ENCODE measurements at regions not wholly inside any gene's neighbourhood (a gene's known extent, or its start where the extent isn't known, plus 50 kb on each side); places are given as distances from the start of the nearest gene placed in this dataset.
"Not testable (repeated sequence)": the region's sequence is repeated elsewhere in the genome, so short reads cannot be mapped to it uniquely, and the experiment has no call there.

DNA sequence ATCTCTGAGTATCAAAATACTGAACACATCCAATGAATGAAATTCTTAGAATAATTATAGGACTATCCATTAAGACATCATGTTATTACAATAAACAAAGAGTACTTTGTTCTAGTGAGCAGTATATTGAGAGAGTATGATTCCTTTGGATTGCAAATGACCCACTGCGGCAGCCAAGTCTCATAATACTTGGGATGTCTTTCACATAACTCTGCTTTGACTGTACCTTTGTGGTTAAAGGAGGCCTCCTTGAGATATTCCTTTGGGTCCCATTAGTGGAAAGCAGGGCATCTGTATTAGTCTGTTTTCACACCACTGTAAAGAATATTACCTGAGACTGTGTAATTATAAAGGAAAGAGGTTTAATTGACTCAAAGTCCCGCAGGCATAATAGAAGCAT is 593.8 kb downstream of the TRHDE start:
- no peak for DNase-seq

DNA sequence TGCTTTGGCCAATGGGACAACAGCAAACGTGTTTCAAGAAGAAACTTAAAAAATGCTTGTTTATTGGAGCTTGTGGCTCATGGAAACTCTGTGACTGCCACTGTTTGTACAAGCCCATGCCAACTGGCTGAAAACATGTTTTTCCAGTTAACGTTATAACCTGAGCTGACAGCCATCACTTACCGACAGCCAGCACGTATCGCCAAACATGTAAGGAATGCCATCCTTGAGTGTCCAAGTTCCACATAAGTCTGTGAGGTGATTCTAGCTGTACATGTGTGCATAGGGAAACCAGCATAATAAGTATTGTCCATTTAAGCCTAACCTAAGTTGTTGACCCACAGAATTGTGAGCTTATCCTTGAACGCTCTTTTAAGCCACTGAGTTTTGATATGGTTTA is 596.9 kb downstream of the TRHDE start:
- no peak for DNase-seq

DNA sequence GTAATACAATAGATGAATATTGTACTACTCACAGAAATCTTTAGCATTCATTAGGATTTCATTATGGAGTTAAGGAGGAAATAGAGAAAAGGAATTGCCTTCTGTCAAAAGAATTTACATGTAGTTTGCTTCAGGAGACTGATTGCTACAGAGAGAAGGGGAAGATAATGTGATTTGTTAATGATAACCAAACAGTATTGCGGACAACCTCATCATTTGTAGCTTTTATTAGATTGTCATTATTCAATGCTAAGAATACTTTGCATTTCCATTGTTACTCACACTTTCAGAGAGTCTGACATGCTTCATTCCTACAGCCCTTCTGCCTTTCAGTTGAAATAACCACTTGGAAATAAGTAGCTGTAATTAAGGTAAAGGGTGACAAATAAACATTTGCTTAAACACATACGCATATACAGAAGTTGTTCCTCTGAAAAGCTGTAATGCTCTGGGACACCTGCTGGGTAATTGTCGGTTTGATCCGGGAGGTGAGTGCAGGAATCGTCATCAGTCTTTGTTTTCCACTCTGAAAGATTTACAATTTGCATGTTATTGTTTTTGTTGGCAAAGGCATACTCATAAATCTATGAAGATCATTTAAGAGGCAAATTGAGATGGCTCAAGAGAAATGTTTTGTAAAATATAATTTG is 600.2 kb downstream of the TRHDE start:
- DNase-seq: no peak

DNA sequence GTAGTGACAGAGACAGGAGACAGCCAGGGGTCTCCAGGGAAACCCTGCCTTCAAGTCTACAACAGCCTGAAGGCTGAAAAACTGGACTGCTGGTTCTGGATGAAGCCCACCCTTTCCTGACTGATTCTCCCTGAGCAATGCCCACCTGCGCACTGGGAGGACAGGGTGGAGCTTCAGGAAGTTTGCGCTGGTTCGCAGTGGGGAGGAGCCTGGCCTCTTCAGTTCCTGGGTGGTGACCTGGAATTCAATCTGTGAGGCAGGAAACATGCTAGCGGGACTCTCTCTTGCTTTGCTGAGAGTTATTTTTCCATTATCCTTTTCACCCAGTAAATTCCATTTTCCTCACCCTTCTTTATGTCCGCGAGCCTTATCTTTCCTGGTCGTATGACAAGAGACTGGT is 600.8 kb downstream of the TRHDE start:
- DNase-seq: peak; percentile 23

DNA sequence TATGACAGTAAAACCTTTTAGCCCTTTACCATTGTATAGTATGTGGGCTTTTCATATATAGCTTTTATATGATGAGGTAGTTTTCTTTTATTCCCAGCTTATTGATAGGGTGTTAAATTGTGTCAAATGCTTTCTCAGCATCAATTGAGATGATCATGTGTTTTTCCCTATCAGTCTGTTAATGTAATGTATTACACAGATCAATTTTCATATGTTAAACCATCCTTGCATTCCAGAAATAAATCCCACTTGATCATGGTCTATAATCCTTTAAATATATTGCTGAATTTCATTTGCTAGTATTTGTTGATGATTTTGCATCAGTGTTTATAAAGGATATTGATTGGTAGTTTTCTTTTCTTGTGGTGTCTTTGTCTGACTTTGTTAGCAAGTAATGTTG is 603.9 kb downstream of the TRHDE start:
- no peak for DNase-seq

DNA sequence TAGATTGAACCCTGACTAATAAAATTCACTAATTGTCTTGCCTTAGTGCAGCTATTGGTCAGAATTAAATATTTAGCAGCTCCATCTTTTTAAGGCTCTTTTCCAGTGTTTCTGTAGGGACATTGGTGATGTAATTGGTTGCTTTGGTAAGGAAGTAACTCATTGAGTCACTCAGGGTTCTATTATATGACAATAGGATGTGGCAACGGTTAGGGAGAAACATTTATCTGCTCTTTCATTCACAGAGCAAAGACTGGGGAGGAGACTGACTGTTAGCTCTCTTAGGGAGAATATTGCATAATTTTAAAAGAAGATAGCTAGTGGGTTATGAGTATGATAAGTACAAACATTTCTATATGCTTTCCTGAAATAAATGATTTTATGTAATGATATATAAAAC is 616.5 kb downstream of the TRHDE start:
- DNase-seq: no peak

DNA sequence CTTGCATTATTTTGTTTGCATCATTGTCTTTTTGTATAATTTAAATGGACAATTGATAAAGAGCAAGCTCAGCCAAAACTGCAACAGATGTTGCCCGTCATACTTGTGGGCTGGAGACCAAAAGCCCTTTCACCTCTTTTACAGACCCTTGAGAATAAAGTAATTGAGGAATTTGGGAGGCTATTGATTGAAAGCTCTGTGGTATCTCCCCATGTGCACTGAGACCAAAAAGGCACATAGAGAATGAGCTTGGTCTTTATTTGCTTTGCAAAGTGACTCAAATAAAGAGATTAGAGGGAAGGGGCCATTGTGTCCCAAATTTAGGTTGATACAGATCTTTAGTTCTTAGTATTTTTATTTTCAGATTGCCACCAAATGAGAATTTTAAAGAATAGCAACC is 617.6 kb downstream of the TRHDE start:
- DNase-seq: no peak

DNA sequence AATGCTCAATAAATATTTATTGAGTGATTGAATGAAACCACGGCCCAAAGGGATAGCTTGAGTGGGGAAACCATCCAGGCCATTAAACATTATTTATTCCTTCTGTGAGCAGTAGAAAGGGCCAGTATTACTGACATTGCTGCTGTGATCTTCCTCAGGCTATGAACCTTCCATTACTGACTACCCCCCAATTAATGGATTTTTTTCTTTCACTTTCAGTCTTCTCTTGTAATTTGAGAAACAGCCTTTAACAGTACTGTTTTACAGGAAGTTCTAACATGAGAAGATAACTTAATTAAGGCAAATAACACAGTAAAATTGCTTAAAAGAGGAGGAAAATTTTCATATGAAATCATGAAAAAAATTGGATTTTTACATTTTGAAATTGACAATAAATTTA is 629.5 kb downstream of the TRHDE start:
- no peak for DNase-seq

DNA sequence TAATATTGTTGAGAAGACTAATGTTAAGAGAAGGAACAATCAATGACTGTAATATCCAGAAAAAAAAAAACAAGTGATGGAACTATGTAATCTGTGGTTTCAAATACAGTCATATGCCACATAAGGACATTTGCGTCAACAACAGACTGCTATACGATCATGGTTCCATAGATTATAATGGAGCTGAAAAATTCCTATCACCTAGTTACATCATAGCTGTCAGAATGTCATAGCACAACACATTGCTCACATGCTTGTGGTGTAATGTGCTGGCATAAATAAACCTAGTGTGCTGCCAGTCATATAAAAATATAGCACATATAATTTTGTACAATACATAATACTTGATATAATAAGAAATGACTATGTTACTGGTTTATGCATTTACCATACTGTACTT is 653.5 kb downstream of the TRHDE start:
- no peak for DNase-seq

DNA sequence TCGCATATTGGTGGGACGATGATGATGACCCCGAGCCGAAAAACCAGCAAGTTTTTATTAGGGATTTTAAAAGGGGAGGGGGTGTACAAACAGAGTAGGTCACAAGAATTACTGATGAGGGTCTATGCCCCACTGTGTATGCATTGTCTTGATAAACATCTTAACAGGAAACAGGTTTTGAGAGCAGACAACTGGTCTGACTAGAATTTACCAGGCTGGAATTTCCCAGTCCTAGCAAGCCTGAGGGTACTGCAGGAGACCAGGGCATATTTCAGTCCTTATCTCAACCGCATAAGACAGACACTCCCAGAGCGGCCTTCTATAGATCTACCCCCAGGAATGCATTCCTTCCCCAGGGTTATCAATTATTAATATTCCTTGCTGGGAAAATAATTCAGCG is 659.7 kb downstream of the TRHDE start:
- not testable (repeated sequence) for DNase-seq

DNA sequence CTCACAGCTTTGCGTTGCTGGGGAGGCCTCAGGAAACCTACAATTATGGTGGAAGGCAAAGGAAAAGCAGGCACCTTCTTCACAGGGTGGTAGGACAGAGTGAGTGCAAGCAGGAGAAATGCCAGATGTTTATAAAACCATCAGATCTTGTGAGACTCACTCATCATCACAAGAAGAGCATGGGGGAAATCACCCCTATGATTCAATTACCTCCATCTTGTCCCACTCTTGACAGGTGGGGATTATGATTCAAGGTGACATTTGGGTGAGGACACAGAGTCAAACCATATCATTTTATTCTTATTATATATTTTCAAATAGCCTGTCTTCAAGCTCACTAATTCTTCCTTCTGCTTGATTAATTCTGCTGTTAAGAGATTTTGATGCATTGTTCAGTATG is 665.3 kb downstream of the TRHDE start:
- DNase-seq: peak; percentile 84

DNA sequence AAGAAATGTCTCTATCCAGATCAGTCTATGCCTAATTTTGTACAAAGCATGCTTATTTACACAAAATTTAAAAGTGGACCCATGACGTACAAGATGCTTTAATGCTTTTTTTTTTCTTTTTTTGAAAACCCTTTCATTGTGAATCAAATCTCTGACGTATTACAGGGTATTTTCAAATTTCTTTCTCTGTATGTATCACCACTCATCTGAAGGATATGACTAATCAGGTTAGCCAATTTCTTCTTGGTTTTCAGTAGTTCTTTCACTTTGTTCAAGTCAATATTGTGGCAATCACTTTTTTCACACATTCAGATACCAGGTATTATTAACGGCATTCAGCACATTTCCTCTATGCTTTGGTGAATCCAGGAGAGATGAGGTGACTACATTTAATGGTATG is 685.3 kb downstream of the TRHDE start:
- no peak for DNase-seq

DNA sequence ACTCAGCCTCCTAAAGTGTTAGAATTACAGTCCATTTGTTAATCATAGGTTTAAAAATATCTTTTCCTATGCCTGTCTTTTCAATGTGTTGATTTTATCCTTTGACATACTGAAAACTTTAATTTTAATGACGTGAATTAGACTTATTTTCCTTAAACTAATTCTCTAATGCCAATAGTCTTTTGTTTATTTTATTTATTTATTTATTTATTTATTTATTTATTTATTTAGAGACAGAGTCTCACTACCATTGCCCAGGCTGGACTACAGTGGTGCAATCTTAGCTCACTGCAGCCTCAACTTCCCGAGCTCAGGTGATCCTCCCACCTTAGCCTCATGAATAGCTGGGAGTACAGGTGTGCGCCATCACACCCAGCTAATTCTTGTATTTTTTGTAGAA is 694.5 kb downstream of the TRHDE start:
- DNase-seq: no peak

DNA sequence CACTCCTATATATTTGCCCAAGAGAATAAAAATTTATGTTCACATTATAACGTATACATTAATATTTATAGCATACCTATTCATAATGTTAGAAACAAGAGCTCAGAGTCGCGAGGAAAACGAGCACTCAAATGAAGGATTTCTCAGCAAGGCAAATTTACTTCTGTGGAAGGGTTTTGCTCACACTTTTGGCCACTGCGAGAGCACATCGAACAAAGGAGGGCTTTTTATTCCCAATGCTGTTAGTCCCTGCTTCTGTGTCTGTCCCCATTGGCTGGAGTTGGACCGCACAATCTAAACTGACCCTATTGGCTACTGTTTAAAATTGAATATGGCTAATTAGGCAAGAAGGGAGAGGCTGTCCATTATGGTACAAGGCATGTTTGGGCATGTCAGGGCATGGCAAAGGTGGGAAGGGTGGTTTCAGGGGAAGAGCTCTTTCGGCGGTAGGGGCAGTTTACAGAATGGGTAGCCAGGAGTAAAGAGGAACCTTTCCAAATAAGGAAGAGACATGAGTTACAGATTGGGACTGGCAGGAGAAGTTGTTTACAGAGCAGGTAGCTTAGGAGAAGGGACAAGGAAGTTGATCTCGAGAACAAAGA is 702.9 kb downstream of the TRHDE start:
- no peak for DNase-seq

DNA sequence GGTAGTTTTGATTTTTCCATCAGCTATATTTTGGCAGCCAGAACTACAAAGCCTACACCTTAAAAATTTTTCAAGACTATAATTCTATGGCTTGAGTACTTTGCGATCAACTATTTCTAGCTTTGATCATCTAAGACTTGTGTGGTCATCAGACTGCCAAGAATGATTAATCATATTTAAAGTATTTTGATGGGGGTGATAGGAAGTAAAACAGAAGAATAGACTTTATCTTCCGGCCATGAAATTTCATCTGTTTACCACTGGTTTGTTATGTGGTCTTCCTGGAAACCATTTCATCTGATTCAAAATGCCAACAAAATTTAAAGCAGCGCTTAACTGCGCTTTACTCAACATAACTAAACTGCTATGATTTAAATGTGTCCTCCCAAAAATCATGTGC is 706.8 kb downstream of the TRHDE start:
- no peak for DNase-seq

DNA sequence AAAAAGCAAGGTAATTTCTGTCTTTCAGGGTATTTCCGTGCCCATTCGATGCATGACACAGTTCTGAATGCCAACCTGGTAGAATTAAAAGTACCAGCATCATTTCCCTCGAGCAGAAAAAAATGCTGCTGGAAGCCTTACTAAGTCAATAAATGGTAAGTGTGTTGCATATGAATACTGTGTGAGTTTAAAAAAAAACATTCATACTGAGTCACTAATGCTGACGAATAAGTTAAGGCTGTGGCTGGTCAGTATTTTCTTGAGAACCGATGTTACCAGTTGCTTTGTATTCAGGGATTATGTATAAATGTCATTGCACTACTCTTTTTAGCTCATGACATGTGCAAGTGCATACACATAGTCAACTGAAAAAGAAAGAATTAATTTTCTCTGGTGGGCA is 710.2 kb downstream of the TRHDE start:
- DNase-seq: no peak

DNA sequence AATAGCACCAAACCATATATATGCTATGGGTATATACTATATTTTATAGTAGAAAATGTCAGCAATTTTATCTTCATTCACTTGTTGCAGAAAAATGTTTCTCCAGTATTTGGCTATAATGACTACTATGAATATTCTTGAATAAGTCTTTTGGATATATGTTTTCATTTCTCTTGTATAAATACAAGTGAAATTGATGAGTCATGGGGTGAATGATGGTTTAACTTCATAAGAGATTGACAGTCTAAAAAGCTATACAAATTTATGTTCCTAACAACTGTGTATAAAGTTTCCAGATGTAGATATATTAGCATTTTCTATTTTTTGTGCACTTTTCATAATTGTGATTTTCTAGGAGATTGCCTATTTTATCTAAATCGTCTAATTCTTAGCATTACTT is 714.8 kb downstream of the TRHDE start:
- no peak for DNase-seq

DNA sequence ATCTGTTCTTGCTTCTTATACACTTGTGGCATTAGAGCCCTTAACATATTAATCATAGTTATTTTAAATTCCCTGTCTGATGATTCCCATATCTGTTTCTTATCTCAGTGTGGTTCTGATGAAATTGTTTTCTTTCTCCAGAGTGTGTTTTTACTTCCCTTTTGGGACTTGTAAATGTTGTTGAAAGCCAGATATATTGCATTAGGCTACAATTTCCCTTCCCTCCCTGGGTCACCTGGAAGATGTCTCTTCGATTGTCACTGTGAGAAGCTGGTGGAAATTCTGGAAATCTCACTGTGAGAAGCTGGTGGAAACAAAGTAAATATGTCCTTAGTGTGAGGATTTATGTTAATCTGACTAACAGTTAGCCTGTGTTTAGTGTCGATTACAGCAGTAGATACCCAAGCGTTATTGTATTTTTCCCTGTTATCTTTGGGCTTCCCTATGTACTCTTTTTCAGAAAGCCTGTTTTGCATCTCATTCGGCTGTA is 717.3 kb downstream of the TRHDE start:
- DNase-seq: no peak

DNA sequence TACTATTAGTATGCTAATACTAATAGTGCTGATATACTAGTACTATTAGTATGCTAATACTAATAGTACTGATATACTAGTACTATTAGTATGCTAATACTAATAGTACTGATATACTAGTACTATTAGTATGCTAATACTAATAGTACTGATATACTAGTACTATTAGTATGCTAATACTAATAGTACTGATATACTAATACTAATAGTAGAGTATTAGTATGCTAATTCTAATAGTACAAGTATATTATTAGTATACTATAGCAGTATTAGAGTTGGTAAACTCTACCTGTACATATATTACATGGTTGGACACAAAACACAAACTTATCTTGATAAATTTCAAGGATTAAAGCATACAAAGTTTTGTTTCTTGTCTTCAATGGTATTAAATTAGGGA is 722.9 kb downstream of the TRHDE start:
- DNase-seq: not testable (repeated sequence)

DNA sequence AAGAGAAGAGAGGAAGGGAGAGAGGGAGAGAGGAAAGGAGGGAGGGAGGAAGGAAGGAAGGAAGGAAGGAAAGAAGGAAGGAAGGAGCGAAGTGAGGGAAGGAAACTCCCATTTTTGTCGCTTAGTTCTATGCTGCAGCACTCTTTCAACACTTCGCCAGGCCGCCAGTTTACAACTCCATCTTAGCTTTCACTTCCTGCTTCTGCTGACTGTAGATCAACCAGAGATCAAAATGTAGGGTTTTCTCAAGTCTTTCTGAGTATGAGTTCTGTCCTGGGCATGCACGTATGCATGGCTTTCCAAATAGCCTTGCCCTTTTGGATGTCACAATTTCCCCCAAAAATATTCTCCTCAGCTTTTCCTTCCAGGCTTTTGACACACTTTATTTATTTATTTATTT is 723.4 kb downstream of the TRHDE start:
- DNase-seq: no peak

DNA sequence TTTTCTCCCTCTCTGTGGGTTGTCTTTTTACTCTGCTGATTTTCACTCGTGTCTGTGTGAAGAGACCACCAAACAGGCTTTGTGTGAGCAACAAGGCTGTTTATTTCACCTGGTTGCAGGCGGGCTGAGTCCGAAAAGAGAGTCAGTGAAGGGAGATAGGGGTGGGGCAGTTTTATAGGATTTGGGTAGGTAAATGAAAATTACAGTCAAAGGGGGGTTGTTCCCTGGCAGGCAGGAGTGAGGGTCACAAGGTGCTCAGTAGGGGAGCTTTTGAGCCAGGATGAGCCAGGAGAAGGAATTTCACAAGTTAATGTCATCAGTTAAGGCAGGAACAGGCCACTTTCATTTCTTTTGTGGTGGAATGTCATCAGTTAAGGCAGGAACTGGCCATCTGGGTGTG is 729.6 kb downstream of the TRHDE start:
- DNase-seq: not testable (repeated sequence)

DNA sequence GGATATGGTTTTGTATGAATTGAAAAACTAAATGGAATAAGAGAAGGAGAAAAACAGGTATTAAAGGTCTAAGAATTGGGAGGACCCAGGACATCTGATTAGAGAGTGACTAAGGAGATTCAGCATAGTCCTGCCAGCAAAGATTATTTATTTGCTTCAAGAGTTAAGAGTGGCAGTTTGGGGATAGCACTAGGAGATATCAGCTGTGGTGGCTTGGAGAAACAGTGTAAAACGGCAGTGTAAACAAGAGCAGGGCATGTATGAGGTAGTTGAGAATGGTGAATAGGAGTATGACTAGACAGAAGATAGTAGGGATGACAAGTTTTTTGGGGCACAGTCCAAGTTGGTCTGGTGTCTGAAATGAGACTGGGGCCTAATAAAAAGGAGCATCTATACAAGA is 730.3 kb downstream of the TRHDE start:
- DNase-seq: not testable (repeated sequence)

DNA sequence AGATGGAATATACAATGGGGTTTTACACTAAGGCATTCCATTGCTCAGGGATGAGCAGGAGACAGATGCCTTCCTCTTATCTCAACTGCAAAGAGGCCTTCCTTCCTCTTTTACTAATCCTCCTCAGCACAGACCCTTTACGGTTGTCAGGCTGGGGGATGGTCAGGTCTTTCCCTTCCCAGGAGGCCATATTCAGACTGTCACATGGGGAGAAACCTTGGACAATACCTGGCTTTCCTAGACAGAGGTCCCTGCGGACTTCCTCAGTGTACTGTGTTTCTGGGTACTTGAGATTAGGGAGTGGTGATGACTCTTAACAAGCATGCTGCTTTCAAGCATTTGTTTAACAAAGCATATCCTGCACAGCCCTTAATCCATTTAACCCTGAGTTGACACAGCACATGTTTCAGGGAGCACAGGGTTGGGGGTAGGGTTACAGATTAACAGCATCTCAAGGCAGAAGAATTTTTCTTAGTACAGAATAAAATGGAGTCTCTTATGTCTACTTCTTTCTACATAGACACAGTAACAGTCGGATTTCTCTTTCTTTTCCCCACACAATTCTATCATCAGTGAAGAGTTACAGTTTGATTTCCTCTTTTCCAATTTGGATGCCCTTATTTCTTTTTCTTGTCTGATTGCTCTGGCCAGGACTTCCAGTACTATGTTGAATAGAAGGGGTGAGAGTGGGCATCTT is 737.1 kb downstream of the TRHDE start:
- DNase-seq: not testable (repeated sequence)

DNA sequence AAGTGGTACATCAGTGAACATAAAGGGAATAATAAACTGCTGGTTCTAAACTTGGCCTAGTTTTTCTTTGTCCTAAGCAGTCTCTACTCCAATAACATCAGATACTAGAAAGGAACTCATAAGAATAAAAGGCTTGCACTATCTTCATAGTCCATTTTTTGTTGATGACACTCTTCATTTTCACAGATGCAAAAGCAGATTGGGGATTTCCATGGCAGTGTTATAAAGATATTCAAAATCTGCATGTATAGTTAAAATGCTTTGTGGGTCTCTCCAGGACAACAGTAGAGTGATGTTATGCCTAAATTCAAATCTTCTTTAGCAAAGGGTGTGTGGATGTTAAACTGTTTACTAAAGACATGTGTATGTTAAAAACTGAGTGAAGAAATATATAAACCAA is 745.8 kb downstream of the TRHDE start:
- no peak for DNase-seq

All from eye (tissue), 1 donor.